K562 (cell line): ENCODE measurements at regions not wholly inside any gene's neighbourhood (a gene's known extent, or its start where the extent isn't known, plus 50 kb on each side); places are given as distances from the start of the nearest gene placed in this dataset.

ENCODE experiments used
- TF ChIP-seq, protein P1 (sequence below), 2 experiments: fragments of 450-650 bp; IDR thresholded peaks; 2 replicates each; pipeline ENCODE4 v1.6.1; 2016; ENCODE audit warnings: mild to moderate bottlenecking in 2 of 2, borderline replicate concordance in 1 of 2, low read depth in 1 of 2, moderate library complexity in 1 of 2

DNA sequence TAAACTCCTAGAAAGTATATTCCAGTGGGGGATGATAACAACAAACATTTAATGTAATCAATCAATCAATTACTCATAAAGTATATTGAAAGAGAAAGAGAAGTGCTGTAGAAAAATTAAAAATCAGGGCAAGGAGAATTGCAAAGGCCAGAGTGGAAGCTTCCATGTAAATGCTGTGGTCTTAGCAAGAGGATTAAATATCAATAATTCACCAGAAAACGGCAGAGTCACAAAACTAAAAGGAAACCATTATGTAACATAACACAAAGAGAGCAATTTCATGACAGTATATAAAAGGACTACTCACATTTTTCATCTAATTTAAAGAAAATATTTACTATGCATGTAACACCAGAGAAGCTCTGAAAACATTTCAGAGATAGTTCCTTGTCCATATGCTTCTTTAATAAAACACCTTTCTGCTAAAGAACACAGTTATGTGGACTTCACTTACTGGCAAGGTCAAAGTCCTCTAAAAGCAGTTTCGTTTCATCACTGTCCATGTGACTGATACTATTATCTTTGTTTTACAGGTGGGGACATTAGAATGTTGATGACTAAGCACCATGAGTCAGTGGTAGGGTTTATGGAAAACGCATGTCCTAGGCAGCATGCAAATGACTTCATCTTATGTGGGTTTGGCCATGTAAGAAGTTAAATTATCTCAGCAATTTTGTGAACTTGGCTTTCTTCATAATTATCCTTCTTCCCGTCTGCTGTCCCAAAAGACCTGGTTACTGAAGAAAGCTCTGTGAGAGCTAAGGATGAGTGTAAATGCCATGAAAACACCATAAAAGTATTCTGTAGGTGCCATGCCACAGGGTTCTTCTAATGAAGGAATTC, 185.8 kb upstream of the TENT5A start (continued):
- TF ChIP-seq, protein P1, sequence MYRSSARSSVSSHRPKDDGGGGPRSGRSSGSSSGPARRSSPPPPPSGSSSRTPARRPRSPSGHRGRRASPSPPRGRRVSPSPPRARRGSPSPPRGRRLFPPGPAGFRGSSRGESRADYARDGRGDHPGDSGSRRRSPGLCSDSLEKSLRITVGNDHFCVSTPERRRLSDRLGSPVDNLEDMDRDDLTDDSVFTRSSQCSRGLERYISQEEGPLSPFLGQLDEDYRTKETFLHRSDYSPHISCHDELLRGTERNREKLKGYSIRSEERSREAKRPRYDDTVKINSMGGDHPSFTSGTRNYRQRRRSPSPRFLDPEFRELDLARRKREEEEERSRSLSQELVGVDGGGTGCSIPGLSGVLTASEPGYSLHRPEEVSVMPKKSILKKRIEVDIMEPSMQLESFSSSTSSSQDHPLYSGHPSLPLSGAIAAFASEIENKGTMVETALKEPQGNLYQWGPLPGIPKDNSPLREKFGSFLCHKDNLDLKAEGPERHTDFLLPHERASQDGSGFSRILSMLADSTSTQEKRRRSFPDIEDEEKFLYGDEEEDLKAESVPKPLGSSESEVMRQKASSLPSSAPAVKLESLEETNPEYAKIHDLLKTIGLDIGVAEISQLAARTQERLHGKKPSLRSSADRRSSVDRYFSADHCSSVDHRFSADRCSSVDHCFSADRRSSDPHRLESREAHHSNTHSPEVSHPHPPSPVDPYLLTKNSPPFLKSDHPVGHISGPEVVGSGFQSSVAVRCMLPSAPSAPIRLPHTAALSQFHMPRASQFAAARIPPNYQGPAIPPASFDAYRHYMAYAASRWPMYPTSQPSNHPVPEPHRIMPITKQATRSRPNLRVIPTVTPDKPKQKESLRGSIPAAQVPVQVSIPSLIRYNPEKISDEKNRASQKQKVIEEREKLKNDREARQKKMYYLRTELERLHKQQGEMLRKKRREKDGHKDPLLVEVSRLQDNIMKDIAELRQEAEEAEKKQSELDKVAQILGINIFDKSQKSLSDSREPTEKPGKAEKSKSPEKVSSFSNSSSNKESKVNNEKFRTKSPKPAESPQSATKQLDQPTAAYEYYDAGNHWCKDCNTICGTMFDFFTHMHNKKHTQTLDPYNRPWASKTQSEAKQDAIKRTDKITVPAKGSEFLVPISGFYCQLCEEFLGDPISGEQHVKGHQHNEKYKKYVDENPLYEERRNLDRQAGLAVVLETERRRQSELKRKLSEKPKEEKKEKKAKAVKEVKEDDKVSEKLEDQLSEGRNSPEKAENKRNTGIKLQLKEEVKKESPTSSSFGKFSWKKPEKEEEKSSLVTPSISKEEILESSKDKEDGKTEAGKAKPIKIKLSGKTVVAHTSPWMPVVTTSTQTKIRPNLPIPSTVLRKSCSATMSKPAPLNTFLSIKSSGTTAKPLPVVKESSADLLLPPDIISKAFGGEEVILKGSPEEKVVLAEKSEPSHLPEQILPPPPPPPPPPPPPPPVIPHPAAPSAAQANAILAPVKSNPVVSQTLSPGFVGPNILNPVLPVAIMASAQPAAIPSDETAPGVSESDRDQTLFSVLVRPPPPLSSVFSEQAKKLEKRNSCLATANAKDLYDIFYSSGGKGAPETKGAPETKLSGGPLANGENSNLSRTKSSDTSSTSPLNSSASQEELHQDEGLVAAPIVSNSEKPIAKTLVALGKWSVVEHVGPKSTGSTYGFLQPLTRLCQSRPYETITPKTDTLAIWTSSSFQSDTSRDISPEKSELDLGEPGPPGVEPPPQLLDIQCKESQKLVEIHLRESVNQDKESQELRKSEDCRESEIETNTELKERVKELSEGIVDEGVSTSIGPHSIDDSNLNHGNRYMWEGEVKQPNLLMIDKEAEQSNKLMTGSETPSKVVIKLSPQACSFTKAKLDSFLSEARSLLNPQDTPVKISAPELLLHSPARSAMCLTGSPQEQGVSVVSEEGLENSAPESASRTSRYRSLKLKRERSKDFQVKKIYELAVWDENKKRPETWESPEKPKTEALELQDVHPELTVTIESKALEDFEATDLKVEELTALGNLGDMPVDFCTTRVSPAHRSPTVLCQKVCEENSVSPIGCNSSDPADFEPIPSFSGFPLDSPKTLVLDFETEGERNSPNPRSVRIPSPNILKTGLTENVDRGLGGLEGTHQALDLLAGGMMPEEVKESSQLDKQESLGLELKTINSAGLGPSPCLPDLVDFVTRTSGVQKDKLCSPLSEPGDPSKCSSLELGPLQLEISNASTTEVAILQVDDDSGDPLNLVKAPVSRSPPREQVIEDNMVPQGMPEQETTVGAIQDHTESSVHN (IDR thresholded peaks at IDR 0.05; ENCODE audit: borderline replicate concordance in 1 of 2, low read depth in 1 of 2) = peak in 1 of 2 experiments; percentile 95; a peak in 2 of 4 replicates
